Activated naive CD4-positive, alpha-beta T cell treated with anti-CD3 and anti-CD28 coated beads, Interleukin-2, amount 50 U/mL, for 24 hours (primary cell): ENCODE measurements at regions not wholly inside any gene's neighbourhood (a gene's known extent, or its start where the extent isn't known, plus 50 kb on each side); places are given as distances from the start of the nearest gene placed in this dataset.
"Not testable (repeated sequence)": the region's sequence is repeated elsewhere in the genome, so short reads cannot be mapped to it uniquely, and the experiment has no call there.

Experiments
- H3K27ac Mint-ChIP-seq: one replicate; pipeline ENCODE4 v1.8.0; 2021; ENCODE audit warnings: mild to moderate bottlenecking, mixed read lengths
- H3K27me3 Mint-ChIP-seq: one replicate; pipeline ENCODE4 v1.8.0; 2021; ENCODE audit warnings: mixed read lengths
- H3K36me3 Mint-ChIP-seq: one replicate; pipeline ENCODE4 v1.8.0; 2021; ENCODE audit warnings: mixed read lengths
- H3K4me1 Mint-ChIP-seq: one replicate; pipeline ENCODE4 v1.8.0; 2021; ENCODE audit warnings: mixed read lengths
- H3K4me3 Mint-ChIP-seq: one replicate; pipeline ENCODE4 v1.8.0; 2021; ENCODE audit warnings: mild to moderate bottlenecking, mixed read lengths
- H3K9me3 Mint-ChIP-seq: one replicate; pipeline ENCODE4 v1.8.0; 2021; ENCODE audit warnings: mixed read lengths

DNA sequence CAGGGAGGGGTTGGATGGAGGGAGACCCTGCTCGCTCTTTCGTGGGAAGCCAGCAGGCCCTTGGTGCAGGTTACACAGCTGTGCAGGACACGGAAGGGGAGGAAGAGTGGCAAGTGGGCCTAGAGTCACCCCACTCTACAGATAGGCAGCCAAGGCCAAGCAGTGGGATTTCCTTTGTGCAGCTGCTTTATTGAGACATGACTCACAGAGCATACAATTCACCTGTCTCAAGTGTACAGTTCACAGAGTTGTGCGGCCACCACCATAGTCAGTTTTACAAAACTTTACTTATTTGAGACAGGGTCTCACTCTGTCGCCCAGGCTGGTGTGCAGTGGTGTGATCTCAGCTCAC, 91.2 kb upstream of the CIBAR2 start:
- H3K27me3 Mint-ChIP-seq, result no peaks in the 10 kb centered on the region
- no peak overlapping the region for H3K4me3 Mint-ChIP-seq
- no peaks in the 10 kb centered on the region for H3K9me3 Mint-ChIP-seq
- H3K36me3 Mint-ChIP-seq, result no peaks in the 10 kb centered on the region
- H3K4me1 Mint-ChIP-seq, result no peaks in the 10 kb centered on the region
- no peak overlapping the region for H3K27ac Mint-ChIP-seq

DNA sequence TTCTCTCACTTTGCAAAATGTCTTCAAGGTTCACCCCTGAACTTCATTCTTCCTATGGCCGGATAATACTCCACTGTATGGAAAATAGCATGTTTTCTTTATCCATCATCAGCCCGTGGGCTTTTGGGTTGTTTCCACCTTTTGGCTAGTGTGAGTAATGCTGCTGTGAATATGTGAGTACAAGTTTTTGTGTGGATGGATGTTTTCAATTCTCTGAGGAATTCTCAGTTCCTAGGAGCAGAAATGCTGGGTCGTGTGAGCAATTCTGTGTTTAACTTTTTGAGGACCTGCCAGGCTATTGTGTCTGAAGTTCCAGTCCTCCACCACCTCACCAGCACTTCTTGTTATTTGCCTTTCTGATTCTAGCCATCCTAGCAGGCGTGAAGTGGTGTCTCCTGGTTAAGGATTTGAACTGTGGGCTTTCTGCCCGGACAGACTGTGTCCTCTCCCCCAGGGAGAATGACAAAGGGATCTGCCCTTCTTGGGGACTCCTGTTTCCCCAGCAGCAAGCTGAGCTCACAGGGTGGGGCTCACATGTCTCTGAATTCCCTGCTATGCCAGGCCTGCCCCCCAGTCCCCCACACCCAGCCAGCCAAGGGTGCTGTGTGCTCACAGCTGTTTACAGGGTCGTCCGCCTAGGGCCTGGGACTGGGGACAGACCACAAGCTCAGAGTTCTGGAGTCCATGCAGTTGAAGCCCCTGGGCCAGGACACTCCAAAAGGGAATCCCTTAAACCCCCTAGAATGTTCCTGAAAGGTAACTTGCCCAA, 92.2 kb upstream of the CIBAR2 start:
- Mint-ChIP-seq H3K36me3 (no peaks in the 10 kb centered on the region), H3K9me3 (no peaks in the 10 kb centered on the region), H3K4me3 (no peak overlapping the region), H3K27me3 (no peaks in the 10 kb centered on the region), H3K27ac (no peak overlapping the region), H3K4me1 (no peaks in the 10 kb centered on the region)

DNA sequence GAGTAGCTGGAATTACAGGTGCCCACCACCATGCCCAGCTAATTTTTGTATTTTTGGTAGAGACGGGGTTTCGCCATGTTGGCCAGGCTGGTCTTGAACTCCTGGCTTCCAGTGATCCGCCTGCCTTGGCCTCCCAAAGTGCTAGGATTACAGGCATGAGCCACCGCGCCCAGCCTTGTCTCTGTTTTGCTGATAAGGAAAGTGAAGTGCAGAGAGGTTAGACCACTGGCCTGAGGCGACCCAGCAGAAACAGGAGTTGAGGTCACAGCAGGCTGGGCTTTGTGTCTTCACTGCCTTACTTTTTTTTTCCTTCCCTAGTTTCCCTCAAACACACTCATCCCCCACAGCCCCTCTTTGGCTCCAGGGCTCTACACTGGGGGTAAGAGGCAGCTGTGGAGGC, 93.0 kb upstream of the CIBAR2 start:
- H3K27ac Mint-ChIP-seq, H3K36me3 Mint-ChIP-seq, H3K4me1 Mint-ChIP-seq, H3K27me3 Mint-ChIP-seq, H3K4me3 Mint-ChIP-seq, H3K9me3 Mint-ChIP-seq: not testable (repeated sequence)

DNA sequence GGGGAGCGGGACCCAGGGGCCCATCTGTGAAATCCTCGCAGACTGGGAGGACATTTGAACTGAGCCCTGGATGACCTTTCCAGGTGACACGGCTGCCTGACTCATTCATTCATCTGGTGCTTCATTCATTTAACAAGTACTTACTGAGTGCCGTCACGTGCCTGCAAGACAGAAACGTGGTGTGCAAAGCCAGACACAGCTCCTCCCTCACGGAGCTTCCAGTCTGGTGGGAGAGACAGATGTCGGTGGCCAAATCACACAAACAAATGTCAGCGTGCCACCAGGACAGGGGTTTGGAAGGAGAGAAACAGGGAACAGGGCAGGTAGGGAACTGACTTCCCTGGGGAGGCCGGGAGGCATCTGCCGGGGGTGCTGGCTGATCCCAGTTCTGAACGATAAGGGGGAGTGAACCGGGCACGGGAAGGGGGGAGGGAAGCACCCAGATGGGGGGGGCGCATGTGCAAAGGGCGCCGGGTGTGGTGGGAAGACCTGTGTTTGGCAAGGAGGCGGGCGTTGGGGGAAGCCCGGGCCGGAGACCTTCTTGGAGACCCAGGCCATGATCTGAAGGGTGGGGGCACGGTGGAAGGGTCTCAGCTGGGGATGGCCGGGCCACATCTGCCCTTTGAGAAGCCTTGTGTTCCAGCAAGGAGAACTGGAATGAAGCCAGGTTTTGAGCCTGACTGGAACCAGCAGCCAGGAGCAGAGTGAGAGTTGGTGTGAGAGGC, 93.6 kb upstream of the CIBAR2 start:
- no peaks in the 10 kb centered on the region for H3K27me3 Mint-ChIP-seq
- H3K9me3 Mint-ChIP-seq, result no peaks in the 10 kb centered on the region

DNA sequence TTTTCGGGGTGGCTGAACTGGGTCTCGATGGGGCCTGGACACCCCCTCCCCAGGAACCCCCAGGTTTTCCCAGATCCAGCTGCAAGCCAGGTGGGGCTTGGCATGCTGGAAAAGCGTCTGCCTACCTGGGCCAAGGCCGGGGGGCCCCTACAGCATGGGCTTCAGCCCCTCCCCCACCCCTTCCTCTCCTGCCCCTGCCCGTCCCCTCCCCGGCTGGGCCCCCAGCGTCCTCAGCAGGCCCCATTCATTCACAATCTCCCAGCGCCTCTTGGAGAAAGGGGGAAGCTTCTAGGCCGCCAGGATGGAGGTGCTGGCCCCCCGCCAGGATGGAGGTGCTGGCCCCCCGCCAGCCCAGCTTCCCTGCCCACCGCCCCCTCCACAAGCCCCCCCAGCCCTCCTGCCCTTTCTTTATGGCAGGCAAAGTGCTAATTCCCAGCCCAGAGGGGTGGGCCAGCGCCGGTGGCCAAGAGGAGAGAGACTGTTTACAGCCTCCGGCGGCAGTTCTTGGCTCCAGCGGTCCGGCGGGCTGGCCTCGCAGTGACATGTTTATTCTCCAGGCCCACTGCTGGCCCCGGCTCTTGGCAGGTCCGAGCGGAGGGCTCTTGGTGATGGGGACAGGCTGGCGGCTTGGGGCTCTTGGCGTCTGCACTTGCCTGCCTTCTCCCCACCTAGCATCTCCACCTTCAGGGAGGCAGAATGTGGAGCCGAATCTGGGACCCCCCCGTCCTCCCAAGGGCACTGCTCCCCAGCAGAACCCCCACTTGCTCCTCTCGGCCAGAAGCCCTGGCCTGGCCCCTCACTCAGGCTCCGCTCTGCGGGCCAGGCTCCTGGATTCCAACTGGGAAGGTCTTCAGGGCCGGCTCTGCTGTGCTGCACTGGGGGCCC, 94.4 kb upstream of the CIBAR2 start:
- no peaks in the 10 kb centered on the region for H3K36me3 Mint-ChIP-seq
- no peak overlapping the region for H3K4me3 Mint-ChIP-seq
- H3K4me1 Mint-ChIP-seq, result no peaks in the 10 kb centered on the region
- H3K27me3 Mint-ChIP-seq, result no peaks in the 10 kb centered on the region
- H3K27ac Mint-ChIP-seq, result no peak overlapping the region
- H3K9me3 Mint-ChIP-seq, result no peaks in the 10 kb centered on the region

More for the DNA sequence above, 93.6 kb upstream of the CIBAR2 start:
- Mint-ChIP-seq H3K4me3 (no peak overlapping the region), H3K27ac (no peak overlapping the region), H3K36me3 (no peaks in the 10 kb centered on the region), H3K4me1 (no peaks in the 10 kb centered on the region)

DNA sequence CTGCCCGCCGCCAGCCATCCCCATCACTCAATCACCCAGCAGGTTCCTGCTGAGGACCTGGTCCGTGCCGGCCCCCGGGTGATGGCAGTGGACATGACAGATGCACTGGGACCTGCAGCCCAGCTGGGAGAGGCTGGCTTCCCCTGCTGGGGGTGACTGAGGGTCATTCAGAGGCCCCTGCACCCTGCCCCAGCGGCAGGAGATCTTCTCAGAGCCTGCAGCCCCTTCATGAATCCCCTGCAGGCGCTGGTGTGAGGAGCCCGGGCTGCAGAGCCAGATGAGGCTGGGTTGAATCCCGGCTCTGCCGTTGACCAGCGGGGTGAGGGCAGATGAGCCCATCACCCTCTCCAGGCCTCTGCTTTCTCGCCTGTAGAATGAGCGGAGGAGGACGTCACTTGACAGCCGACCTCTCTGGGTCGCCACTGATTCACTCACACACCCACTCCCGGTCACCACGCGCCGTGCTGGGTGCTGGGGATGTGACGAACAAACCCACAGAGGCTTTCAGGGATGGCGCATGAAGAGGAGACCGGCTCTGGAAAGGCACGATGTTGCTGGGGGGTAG, 95.2 kb upstream of the CIBAR2 start:
- H3K27me3 Mint-ChIP-seq, result no peaks in the 10 kb centered on the region
- H3K9me3 Mint-ChIP-seq, result no peaks in the 10 kb centered on the region
- no peaks in the 10 kb centered on the region for H3K36me3 Mint-ChIP-seq
- no peaks in the 10 kb centered on the region for H3K4me1 Mint-ChIP-seq
- H3K27ac Mint-ChIP-seq, result no peak overlapping the region
- H3K4me3 Mint-ChIP-seq, result no peak overlapping the region

DNA sequence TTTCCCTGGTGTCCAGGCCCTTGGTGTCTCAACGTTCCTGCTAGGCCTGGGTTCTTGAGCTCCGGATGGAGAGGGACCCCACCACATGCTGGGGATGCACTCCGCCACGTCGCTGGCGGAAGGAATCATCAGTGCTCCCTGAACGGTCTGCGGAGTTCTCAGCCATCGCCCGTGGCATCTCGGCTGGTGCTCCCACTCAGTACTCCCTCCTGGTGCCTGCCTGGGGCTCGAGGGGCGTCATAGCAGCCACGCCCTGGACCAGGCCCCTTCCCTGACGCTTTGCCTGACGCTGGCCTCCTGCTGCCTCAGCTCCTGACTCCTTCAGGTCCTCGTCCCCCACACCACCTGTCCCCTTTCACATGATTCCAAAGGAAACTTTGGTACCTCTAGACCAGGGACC, 95.9 kb upstream of the CIBAR2 start:
- Mint-ChIP-seq H3K36me3 (no peaks in the 10 kb centered on the region), H3K4me3 (no peak overlapping the region), H3K9me3 (no peaks in the 10 kb centered on the region), H3K27me3 (no peaks in the 10 kb centered on the region), H3K4me1 (no peaks in the 10 kb centered on the region), H3K27ac (no peak overlapping the region)

DNA sequence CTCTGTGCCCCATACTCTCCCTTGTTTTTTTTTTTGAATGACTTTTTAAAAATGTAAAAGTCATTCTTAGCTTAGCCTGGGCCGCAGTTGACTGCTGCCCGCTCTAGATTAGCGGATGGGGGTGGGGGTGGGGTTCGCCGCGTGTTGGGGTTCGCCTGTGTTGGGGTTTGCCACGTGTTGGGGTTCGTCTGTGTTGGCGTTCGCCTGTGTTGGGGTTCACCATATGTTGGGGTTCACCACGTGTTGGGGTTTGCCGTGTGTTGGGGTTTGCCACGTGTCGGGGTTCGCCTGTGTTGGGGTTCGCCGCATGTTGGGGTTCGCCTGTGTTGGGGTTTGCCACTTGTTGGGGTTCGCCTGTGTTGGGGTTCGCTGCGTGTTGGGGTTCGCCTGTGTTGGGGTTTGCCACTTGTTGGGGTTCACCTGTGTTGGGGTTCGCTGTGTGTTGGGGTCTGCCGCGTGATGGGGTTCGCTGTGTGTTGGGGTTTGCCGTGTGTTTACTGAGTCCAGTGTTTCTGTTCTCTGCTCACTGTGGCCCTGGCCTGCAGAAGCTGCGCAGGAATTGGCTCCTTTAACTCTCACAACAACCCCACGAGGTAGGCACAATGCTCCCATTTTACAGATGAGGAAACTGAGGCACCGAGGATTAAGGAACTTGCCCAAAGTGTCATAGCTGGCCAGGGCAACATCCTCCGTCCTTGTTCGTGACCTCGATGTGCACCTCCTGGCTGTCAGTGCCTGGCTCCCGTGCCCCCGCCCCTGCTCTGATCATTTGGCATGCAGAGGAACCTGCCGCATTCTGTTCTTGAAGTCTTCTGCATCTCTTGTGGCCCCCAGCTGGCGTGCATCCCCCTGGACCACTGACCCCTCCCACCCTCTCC, 96.6 kb upstream of the CIBAR2 start:
- Mint-ChIP-seq H3K4me3 (no peak overlapping the region), H3K4me1 (no peaks in the 10 kb centered on the region), H3K27me3 (no peaks in the 10 kb centered on the region), H3K36me3 (no peaks in the 10 kb centered on the region), H3K9me3 (no peaks in the 10 kb centered on the region), H3K27ac (no peak overlapping the region)

DNA sequence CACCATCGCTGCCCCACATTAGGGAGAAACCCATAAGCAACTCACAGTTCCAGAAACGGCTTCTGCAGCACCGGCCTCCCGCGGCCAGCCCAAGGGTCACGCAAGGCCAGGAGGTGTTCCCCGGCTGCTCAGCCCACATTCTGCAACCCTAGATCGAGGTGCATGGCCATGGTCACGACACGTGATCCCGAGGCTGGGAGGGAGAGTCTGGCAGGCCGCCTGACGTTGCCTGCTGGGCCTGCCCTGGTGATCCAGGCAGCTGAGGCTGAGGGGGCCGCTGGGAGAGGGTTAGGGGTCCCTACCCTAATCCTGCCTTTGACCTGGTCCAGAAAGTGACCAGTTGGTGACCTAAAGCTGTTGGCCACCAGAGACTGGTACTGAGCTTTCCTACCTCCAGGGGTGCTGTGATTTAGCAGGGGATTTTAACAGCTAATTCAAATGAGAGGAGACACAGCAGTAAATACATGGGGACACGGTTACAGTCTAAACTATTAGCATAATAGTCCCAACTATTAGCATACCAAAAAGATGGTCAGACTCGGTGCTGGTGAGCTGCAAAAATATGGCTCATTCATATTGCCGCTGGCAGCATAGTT, 97.4 kb upstream of the CIBAR2 start:
- no peak overlapping the region for H3K4me3 Mint-ChIP-seq
- no peaks in the 10 kb centered on the region for H3K4me1 Mint-ChIP-seq
- H3K27ac Mint-ChIP-seq, result no peak overlapping the region
- H3K36me3 Mint-ChIP-seq, result no peaks in the 10 kb centered on the region
- H3K27me3 Mint-ChIP-seq, result no peaks in the 10 kb centered on the region
- H3K9me3 Mint-ChIP-seq, result no peaks in the 10 kb centered on the region

DNA sequence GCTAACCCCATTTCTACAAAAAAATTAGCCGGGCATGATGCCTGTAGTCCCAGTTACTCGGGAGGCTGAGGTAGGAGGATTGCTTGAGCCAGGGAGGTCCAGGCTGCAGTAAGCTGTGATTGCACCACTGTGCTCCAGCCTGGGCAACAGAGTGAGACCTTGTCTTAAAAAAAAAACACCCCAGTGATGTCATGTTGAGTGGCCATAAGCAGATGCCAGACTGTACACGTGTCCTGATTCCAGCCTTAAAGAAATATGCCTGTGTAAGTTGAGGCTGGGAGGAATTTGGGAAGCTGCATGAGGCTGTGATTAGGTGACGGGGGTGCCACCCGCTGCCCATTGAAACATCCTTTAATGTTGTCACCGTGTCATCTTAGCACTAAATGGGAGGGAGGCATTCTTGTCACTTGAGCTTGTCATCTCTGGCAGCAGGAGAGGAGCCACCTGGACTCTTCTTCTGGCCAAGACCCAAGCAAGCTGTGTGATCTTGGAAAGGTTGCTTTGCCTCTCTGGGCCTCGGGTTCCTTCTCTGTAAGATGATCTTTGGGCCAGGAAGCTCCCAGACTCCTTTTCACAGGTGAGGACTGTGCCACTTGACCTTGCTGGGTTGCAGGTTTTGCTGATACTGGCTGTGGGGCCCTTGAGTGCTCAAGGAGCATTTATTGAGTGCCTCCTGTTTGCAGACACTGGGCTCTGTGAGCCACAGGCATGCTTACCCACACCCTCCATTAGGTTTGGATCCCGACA, 98.3 kb upstream of the CIBAR2 start:
- Mint-ChIP-seq H3K27me3 (no peaks in the 10 kb centered on the region), H3K4me3 (no peak overlapping the region), H3K9me3 (no peaks in the 10 kb centered on the region), H3K4me1 (no peaks in the 10 kb centered on the region), H3K36me3 (no peaks in the 10 kb centered on the region), H3K27ac (no peak overlapping the region)

DNA sequence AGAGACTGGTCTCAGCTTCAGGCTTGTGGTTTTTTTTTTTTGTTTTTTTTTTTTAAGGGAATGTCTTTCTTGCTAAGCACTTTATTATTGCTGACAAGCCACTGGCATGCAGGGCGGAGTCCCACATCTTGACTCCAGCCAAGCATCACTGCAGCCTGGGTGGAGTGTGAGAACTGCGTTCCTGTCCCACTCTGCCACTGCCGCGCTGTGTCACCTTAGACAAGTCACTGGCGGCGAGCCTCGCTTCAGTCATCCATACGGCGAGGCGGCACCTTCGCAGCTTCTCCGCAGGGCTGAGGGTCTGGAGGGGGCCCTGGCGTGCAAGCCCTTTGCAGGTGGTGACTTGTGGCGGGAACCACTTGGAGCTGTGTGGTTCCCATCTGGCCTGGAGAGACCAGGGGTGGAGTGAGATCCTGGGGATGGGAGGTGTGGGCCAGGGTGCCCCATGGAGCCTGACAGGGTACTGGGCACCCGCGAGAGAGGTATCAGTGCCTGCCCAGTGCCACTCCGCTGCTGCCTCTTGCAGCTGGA, 99.1 kb upstream of the CIBAR2 start:
- Mint-ChIP-seq H3K27ac (no peak overlapping the region), H3K36me3 (no peaks in the 10 kb centered on the region), H3K9me3 (no peaks in the 10 kb centered on the region), H3K4me1 (no peaks in the 10 kb centered on the region), H3K27me3 (no peaks in the 10 kb centered on the region), H3K4me3 (no peak overlapping the region)

DNA sequence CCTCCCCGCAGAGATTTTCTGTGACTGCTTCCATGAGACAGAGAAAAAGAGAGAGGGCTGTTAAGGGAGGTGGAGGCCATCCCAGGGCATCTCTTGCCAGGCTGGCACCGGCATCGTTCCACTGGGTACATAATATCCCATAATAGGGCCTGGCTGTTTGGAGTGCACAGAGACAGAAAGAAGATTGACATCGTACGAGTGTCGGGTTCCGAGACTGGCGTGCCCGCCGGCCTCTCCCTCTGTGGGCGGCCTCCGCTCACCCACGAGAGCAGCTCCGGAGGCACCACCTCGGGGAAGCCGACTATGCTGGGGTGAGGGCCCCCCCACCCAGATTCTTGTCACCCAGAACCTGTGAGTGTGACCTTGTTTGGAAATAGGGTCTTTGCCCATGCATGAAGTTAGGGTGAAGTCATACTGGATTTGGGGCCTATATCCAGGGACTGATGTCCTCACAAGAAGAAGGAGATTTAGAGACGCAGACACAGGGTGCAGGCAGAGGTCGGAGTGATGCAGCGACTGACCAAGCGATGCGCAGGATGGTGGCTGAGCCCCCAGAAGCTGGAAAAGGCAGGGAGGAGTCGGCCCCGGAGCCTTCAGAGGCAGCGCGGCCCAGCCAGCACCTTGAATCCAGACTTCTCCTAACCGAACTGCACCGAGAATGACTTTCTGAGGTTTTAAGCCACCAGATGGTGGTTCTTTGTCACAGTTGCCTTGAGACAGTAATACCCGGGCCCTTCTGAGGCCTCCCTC, 101.8 kb upstream of the CIBAR2 start:
- no peak overlapping the region for H3K27ac Mint-ChIP-seq
- no peak overlapping the region for H3K4me3 Mint-ChIP-seq
- no peaks in the 10 kb centered on the region for H3K36me3 Mint-ChIP-seq
- H3K27me3 Mint-ChIP-seq, result no peaks in the 10 kb centered on the region
- H3K9me3 Mint-ChIP-seq, result no peaks in the 10 kb centered on the region
- no peaks in the 10 kb centered on the region for H3K4me1 Mint-ChIP-seq

DNA sequence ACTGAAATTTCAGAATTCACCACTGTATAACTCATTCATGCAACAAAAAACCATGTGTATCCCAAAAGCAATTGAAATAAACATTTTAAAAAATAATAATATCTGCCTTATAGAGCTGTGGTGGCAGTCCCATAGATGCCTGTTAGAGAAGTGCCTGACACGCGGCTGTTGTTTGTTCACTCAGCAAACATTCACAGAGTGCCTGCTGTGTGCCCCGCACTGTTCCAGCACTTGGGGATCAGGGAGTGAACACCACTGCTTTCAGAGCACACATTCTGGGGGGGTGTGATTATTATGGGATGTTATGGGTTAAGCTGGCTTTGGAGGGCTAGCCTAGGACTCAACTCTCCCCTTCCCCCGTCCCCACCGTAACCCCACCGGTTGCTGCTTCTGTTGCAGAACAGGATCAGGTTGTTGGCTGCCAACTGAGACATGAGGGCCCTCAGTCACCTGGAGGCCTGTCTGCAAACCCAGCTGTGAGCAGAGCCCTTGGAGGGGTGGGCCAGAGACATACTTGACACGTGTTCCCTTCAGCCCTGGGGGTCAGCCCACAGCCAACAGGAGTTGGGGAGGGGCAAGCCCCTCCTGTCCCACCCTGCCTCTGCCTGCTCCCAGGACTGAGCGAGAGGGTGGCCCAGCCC, 103.3 kb upstream of the CIBAR2 start:
- H3K4me3 Mint-ChIP-seq, result no peak overlapping the region
- no peaks in the 10 kb centered on the region for H3K27me3 Mint-ChIP-seq
- H3K4me1 Mint-ChIP-seq, result no peaks in the 10 kb centered on the region
- no peak overlapping the region for H3K27ac Mint-ChIP-seq
- H3K9me3 Mint-ChIP-seq, result no peaks in the 10 kb centered on the region
- no peaks in the 10 kb centered on the region for H3K36me3 Mint-ChIP-seq
